ENCODE measurements at regions not wholly inside any gene's neighbourhood (a gene's known extent, or its start where the extent isn't known, plus 50 kb on each side); places are given as distances from the start of the nearest gene placed in this dataset.

GRCh38 chrX:131219271-131219670 lies 69.8 kb downstream of the IGSF1 start:
- peaks cover 11 to 24% of the 10 kb centered on the region in 2 experiments for H3K4me1 Mint-ChIP-seq

More at GRCh38 chrX:131219271-131219670, 69.8 kb downstream of the IGSF1 start:
- WGBS (ENCODE audit: extremely low coverage, insufficient read length, low lambda C conversion rate), result no CpG with 5 or more reads among the region's 1 CpG
- no peaks in the 10 kb centered on the region for H3K9me3 ChIP-seq (ENCODE audit: control insufficient read depth, low read depth, low read length)
- no peak overlapping the region for H4K5ac ChIP-seq (ENCODE audit: insufficient read length, low read depth, low read length)
- no peak overlapping the region for H2BK5ac ChIP-seq (ENCODE audit: insufficient read length, low read length)
- TF ChIP-seq CTCF (conservative IDR thresholded peaks at IDR 0.05), result no peak
- no peak overlapping the region for H3K27ac Mint-ChIP-seq
- H2BK15ac ChIP-seq (ENCODE audit: low read depth, low read length), result no peak overlapping the region
- H3K56ac ChIP-seq (ENCODE audit: insufficient read length, low read depth, low read length), result no peak overlapping the region
- H3T11ph ChIP-seq (ENCODE audit: low read length), result no peak overlapping the region
- H2BK12ac ChIP-seq (ENCODE audit: insufficient read length, low read depth, low read length), result no peak overlapping the region
- no peak overlapping the region for H2AFZ ChIP-seq (ENCODE audit: low read length)
- no peaks in the 10 kb centered on the region; the same call in 1 of the 2 replicates for H3K4me1 ChIP-seq (ENCODE audit: insufficient read depth, low read length)
- H2BK120ac ChIP-seq (ENCODE audit: low read depth, low read length, poor library complexity, severe bottlenecking), result no peak overlapping the region
- no peak overlapping the region for H3K27ac ChIP-seq (ENCODE audit: insufficient read length, low read depth, low read length)
- no peak overlapping the region for H3K14ac ChIP-seq (ENCODE audit: insufficient read depth, low read length)
- H4K8ac ChIP-seq (replicated peaks; ENCODE audit: insufficient read length, low read depth, low read length), result no peak overlapping the region
- no peaks in the 10 kb centered on the region for H3K9me3 Mint-ChIP-seq
- H3K23me2 ChIP-seq (ENCODE audit: insufficient read length, low read depth, low read length, poor library complexity, severe bottlenecking), result no peaks in the 10 kb centered on the region
- no peak overlapping the region for H2BK20ac ChIP-seq (ENCODE audit: low read depth, low read length, poor library complexity, severe bottlenecking)
- H3K79me2 ChIP-seq (ENCODE audit: insufficient read depth, low read length), result no peaks in the 10 kb centered on the region
- no peak overlapping the region for H3K18ac ChIP-seq (ENCODE audit: insufficient read length, low read depth, low read length)
- no peaks in the 10 kb centered on the region for H3K27me3 ChIP-seq (ENCODE audit: insufficient read depth, low read length)
- H3K9ac ChIP-seq (ENCODE audit: extremely low read depth, insufficient read length, low read length), result no peak overlapping the region
- H3K79me1 ChIP-seq (ENCODE audit: insufficient read depth, low read depth, low read length, poor library complexity, severe bottlenecking), result no peaks in the 10 kb centered on the region
- no peaks in the 10 kb centered on the region for H4K20me1 ChIP-seq (ENCODE audit: control insufficient read depth, insufficient read depth, insufficient read length)
- no peak overlapping the region for H4K91ac ChIP-seq (ENCODE audit: insufficient read length, low read depth, low read length)
- no peaks in the 10 kb centered on the region for H3K36me3 Mint-ChIP-seq (ENCODE audit: insufficient read depth in 1 of 3, low read depth in 3 of 3)
- no peak overlapping the region for H3K4ac ChIP-seq (ENCODE audit: low read depth, low read length)
- no peak overlapping the region for H2AK5ac ChIP-seq (ENCODE audit: insufficient read length, low read length)
- DNase-seq, result no peak
- H3K23ac ChIP-seq (ENCODE audit: insufficient read length, low read depth, low read length), result no peak overlapping the region
- H3K4me2 ChIP-seq (ENCODE audit: insufficient read depth, insufficient read length, low read length), result no peak overlapping the region
- no peak overlapping the region for H3K4me3 Mint-ChIP-seq
- no peaks in the 10 kb centered on the region; the same call in 1 of the 2 replicates for H3K27me3 Mint-ChIP-seq (ENCODE audit: low read depth)

All from H9 (cell line).